ENCODE measurements at regions not wholly inside any gene's neighbourhood (a gene's known extent, or its start where the extent isn't known, plus 50 kb on each side); places are given as distances from the start of the nearest gene placed in this dataset.

GRCh38 chr19:32104850-32105235 lies 240.6 kb upstream of the ZNF507 start:
- Histone ChIP-seq H3K9me3 (ENCODE audit: control insufficient read depth in 4 of 4, low read length in 3 of 4) (peaks cover 0 to 2% (median 0%) of the 10 kb centered on the region in 4 donors), H3K36me3 (ENCODE audit: control insufficient read depth in 4 of 4, insufficient read depth in 3 of 4, low read depth in 1 of 4, low read length in 3 of 4) (no peaks in the 10 kb centered on the region), H3K4me1 (ENCODE audit: control insufficient read depth in 4 of 4, insufficient read depth in 4 of 4, low read length in 3 of 4) (no peaks in the 10 kb centered on the region), H3K27ac (ENCODE audit: low read depth in 1 of 2, low read length in 2 of 2) (no peak overlapping the region), H3K9ac (ENCODE audit: low read depth in 1 of 2, low read length in 2 of 2) (no peak overlapping the region), H3K27me3 (ENCODE audit: control insufficient read depth in 4 of 4, insufficient read depth in 4 of 4, low read length in 3 of 4) (no peaks in the 10 kb centered on the region), H3K4me3 (ENCODE audit: low read depth in 1 of 3, low read length in 3 of 3) (no peak overlapping the region)
- WGBS = 78% methylated on average over 8 of the region's 8 CpGs
- no peak for DNase-seq (ENCODE audit: low spot score)
- no peak for TF ChIP-seq RXRA (IDR thresholded peaks at IDR 0.05)
- TF ChIP-seq HNF4G (IDR thresholded peaks at IDR 0.05) = no peak
- no peak for TF ChIP-seq YY1 (IDR thresholded peaks at IDR 0.05)
- TF ChIP-seq REST (IDR thresholded peaks at IDR 0.05) = no peak
- TF ChIP-seq NR2F2 (IDR thresholded peaks at IDR 0.05) = no peak
- no peak for TF ChIP-seq GABPA (IDR thresholded peaks at IDR 0.05 in 1 of 2, conservative IDR thresholded peaks at IDR 0.05 in 1 of 2)
- no peak for TF ChIP-seq CTCF (IDR thresholded peaks at IDR 0.05; ENCODE audit: low read depth, low read length, missing input control)
- TF ChIP-seq TAF1 (conservative IDR thresholded peaks at IDR 0.05) = no peak
- TF ChIP-seq EGR1 (IDR thresholded peaks at IDR 0.05; ENCODE audit: low read depth in 2 of 2) = no peak
- TF ChIP-seq, protein P1, sequence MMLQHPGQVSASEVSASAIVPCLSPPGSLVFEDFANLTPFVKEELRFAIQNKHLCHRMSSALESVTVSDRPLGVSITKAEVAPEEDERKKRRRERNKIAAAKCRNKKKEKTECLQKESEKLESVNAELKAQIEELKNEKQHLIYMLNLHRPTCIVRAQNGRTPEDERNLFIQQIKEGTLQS (IDR thresholded peaks at IDR 0.05) = no peak

DNA sequence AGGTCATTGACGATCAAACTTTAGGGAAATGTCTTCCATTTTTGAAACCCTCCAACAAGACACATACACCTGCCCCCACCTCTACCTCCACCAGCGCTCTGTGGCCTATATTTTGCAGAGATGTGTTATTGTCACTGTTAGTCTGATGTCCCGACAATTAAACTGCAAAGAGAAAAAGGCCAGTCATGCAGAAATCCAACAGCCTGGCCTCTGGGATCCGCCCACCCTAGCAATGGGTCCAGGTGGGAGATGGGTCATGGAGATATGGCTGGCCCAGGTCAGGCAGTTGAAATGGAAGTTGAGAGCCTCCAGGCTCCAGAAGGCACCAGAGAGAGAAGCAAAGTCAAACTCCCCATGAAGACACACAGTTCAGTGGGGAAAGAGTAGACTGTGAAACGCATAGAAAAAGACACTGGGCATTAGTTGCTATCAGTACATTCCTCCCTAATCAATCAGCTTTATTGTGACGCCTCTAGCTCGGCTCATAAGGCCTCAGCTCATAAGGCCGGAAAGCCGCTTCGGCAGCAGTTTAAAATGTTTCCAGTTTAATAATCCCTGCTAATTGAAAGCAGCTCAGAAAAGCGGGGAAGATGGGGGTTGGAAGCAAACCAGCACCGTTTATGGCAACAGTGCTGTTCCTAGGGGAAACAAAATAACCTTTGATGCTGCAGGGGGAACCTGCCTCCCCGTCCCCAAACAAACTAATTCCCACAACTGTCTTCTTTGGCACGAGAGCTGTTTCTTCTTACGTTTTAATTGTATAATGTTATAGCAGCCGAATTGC lies 239.7 kb upstream of the ZNF507 start:
- no peaks in the 10 kb centered on the region for H3K4me1 ChIP-seq (ENCODE audit: control insufficient read depth in 4 of 4, insufficient read depth in 4 of 4, low read length in 3 of 4)
- H3K4me3 ChIP-seq (ENCODE audit: low read depth in 1 of 3, low read length in 3 of 3) = no peak overlapping the region
- H3K27ac ChIP-seq (ENCODE audit: low read depth in 1 of 2, low read length in 2 of 2) = no peak overlapping the region
- H3K27me3 ChIP-seq (ENCODE audit: control insufficient read depth in 4 of 4, insufficient read depth in 4 of 4, low read length in 3 of 4) = no peaks in the 10 kb centered on the region
- no peak for DNase-seq (ENCODE audit: low spot score)
- H3K9me3 ChIP-seq (ENCODE audit: control insufficient read depth in 4 of 4, low read length in 3 of 4) = no peaks in the 10 kb centered on the region
- 71% methylated on average over 16 of the region's 16 CpGs for whole genome bisulfite sequencing
- TF ChIP-seq MAX (IDR thresholded peaks at IDR 0.05) (no peak), NR2F2 (IDR thresholded peaks at IDR 0.05) (no peak), FOXA1 (IDR thresholded peaks at IDR 0.05) (no peak), REST (IDR thresholded peaks at IDR 0.05) (no peak), HNF4A (conservative IDR thresholded peaks at IDR 0.05) (no peak), YY1 (IDR thresholded peaks at IDR 0.05) (no peak), SP1 (IDR thresholded peaks at IDR 0.05) (no peak), RXRA (IDR thresholded peaks at IDR 0.05) (no peak), ZBTB33 (IDR thresholded peaks at IDR 0.05) (no peak), EGR1 (IDR thresholded peaks at IDR 0.05; ENCODE audit: low read depth in 2 of 2) (no peak), HNF4G (IDR thresholded peaks at IDR 0.05) (no peak), FOXA2 (IDR thresholded peaks at IDR 0.05) (no peak)
- TF ChIP-seq, protein P1 (IDR thresholded peaks at IDR 0.05) = no peak
- no peaks in the 10 kb centered on the region for H3K36me3 ChIP-seq (ENCODE audit: control insufficient read depth in 4 of 4, insufficient read depth in 3 of 4, low read depth in 1 of 4, low read length in 3 of 4)
- H3K9ac ChIP-seq (ENCODE audit: low read depth in 1 of 2, low read length in 2 of 2) = no peak overlapping the region
